ENCODE measurements at regions not wholly inside any gene's neighbourhood (a gene's known extent, or its start where the extent isn't known, plus 50 kb on each side); places are given as distances from the start of the nearest gene placed in this dataset.

DNA sequence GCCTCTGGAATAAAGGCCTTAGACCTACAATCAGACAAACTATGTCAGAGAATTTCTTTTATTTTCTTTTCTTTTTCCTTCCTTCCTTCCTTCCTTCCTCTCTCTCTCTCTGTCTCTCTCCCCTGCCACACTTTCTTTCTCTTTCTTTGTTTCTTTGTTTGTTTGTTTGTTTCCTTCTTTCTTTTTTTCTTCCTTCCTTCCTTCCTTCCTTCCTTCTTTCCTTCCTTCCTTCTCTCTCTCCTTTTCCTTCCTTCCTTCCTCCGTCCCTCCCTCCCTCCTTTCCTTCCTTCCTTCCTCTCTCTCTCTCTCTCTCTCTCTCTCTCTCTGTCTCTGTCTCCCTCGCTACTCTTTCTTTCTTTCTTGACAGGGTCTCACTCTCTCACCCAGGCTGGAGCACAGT is 242.6 kb downstream of the GATA3 start:
- Histone ChIP-seq H3K27ac (no peak overlapping the region), H3K4me3 (no peak overlapping the region), H3K27me3 (no peaks in the 10 kb centered on the region), H3K36me3 (no peaks in the 10 kb centered on the region), H3K9me3 (no peaks in the 10 kb centered on the region), H3K4me1 (ENCODE audit: insufficient read depth) (no peaks in the 10 kb centered on the region)
- TF ChIP-seq POLR2A (IDR thresholded peaks at IDR 0.05) (no peak), EP300 (IDR thresholded peaks at IDR 0.05) (no peak)
- TF ChIP-seq, protein P1, sequence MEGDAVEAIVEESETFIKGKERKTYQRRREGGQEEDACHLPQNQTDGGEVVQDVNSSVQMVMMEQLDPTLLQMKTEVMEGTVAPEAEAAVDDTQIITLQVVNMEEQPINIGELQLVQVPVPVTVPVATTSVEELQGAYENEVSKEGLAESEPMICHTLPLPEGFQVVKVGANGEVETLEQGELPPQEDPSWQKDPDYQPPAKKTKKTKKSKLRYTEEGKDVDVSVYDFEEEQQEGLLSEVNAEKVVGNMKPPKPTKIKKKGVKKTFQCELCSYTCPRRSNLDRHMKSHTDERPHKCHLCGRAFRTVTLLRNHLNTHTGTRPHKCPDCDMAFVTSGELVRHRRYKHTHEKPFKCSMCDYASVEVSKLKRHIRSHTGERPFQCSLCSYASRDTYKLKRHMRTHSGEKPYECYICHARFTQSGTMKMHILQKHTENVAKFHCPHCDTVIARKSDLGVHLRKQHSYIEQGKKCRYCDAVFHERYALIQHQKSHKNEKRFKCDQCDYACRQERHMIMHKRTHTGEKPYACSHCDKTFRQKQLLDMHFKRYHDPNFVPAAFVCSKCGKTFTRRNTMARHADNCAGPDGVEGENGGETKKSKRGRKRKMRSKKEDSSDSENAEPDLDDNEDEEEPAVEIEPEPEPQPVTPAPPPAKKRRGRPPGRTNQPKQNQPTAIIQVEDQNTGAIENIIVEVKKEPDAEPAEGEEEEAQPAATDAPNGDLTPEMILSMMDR (IDR thresholded peaks at IDR 0.05), result no peak
- intact Hi-C loops (cut with DNase I), result no loop called here
- WGBS, 3 donors, result 71 to 95% (median 73%) methylated on average over 2 of the region's 2 CpGs
- DNase-seq, result no peak

DNA sequence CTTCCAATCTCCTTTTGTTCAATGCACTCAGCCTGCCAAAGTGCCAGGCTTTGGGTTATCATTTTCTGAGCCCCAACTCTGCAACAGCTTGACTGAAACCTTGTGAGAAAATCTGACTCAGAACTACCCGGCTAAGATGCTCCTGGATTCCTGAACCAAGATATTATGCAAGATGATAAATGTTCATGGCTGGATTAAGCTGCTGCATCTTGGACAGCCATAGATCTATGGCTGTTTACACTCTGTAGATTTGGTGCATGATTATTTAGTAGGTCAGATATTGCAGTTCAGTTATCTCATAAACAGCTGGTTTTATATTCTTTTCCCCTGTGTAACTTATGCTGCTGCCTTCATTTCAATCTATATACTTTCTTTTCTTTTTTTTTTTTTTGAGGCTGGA is 243.5 kb downstream of the GATA3 start:
- TF ChIP-seq, protein P1 (IDR thresholded peaks at IDR 0.05), result no peak
- TF ChIP-seq POLR2A (IDR thresholded peaks at IDR 0.05) (no peak), EP300 (IDR thresholded peaks at IDR 0.05) (no peak)
- intact Hi-C loops (cut with DNase I), result no loop called here
- Histone ChIP-seq H3K27ac (no peak overlapping the region), H3K4me3 (no peak overlapping the region), H3K27me3 (no peaks in the 10 kb centered on the region), H3K9me3 (no peaks in the 10 kb centered on the region), H3K4me1 (ENCODE audit: insufficient read depth) (no peaks in the 10 kb centered on the region), H3K36me3 (no peaks in the 10 kb centered on the region)
- no peak for DNase-seq
- 31 to 46% (median 32%) methylated on average over 1 of the region's 1 CpG for WGBS, 3 donors

DNA sequence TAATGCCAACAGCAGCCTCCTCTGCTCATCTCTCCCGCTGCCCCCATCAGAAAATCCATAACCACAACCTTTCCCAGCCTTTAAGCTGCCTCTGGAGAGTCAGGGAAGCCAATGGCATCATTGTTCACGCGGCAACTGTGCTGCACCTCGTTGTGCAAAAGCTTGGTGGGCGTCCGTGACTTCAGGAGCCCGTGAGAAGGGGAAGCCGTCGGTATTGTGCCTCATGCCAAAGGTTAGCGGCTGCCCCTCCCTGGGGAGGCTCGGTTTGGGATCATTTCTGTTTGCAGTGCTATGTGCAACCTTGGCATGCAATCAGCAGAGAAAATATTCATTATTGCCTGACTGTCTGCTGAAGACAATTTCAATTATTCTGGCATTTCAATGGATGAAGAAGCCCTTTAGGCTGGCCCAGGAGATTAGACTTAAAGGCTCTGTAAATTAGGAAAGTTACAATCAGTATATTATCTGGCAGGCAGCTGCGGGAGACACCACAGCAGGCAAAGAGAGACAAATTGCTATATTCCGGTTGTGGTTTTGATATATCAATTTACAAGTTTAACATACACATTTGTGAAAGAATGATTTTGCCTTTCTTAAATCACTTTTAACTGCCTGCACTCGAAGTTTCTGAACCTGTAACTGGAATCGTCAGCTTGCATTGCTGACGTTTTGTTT is 244.5 kb downstream of the GATA3 start:
- Histone ChIP-seq H3K36me3 (no peaks in the 10 kb centered on the region), H3K27ac (no peak overlapping the region), H3K9me3 (no peaks in the 10 kb centered on the region), H3K4me1 (ENCODE audit: insufficient read depth) (no peaks in the 10 kb centered on the region), H3K27me3 (no peaks in the 10 kb centered on the region), H3K4me3 (no peak overlapping the region)
- TF ChIP-seq POLR2A (IDR thresholded peaks at IDR 0.05), result no peak
- no peak for TF ChIP-seq EP300 (IDR thresholded peaks at IDR 0.05)
- TF ChIP-seq, protein P1 (IDR thresholded peaks at IDR 0.05), result no peak
- 14 to 19% (median 17%) methylated on average over 16 of the region's 16 CpGs for WGBS, 3 donors
- intact Hi-C loops (cut with DNase I), result no loop called here
- DNase-seq, result no peak

DNA sequence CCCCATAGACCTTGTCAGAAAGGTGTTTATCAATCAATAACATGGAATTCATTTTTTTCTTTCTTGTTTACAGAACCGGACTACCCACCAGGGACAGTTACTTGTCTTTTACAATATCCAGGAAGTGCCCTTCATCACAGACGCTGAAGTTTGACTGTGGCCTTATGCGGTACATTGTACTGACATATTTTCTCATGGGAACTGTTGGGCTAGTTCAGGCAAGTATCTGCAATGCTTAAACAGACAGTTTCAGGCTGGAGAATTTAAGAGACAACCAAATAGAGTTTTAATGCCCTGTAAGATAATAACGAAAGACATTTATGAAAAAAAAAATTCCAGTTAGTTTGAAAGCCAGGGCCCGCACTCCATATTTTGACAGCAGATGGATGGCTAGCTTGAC is 246.4 kb downstream of the GATA3 start:
- TF ChIP-seq, protein P1 (IDR thresholded peaks at IDR 0.05), result no peak
- TF ChIP-seq EP300 (IDR thresholded peaks at IDR 0.05) (no peak), POLR2A (IDR thresholded peaks at IDR 0.05) (no peak)
- Histone ChIP-seq H3K4me1 (ENCODE audit: insufficient read depth) (no peaks in the 10 kb centered on the region), H3K27me3 (no peaks in the 10 kb centered on the region), H3K36me3 (no peaks in the 10 kb centered on the region), H3K9me3 (no peaks in the 10 kb centered on the region), H3K27ac (no peak overlapping the region), H3K4me3 (no peak overlapping the region)
- WGBS, 3 donors, result 64 to 75% (median 73%) methylated on average over 5 of the region's 5 CpGs
- DNase-seq, result no peak
- intact Hi-C loops (cut with DNase I), result no loop called here
